Naive B cell (primary cell): ENCODE measurements at regions not wholly inside any gene's neighbourhood (a gene's known extent, or its start where the extent isn't known, plus 50 kb on each side); places are given as distances from the start of the nearest gene placed in this dataset.

ENCODE experiments used
- ATAC-seq, 2 donors: fragments of 150-1000 bp; cut with Tn5 transposase; 2 replicates each; pipeline ENCODE4 v1.10.0; 2021; ENCODE audit warnings: low read depth in 2 of 2, mild to moderate bottlenecking in 2 of 2, moderate library complexity in 2 of 2
- DNase-seq: peaks from one replicate; pipeline ENCODE4 v3.0.0; 2022
- H3K27ac Mint-ChIP-seq, 6 donors: one replicate each; pipeline ENCODE4 v1.8.0; 2020 to 2022; ENCODE audit warnings: mild to moderate bottlenecking in 6 of 6, mixed read lengths in 6 of 6, moderate library complexity in 5 of 6, inconsistent platforms in 2 of 6
- H3K27me3 Mint-ChIP-seq, 3 donors: one replicate each; pipeline ENCODE4 v1.8.0; 2021 to 2022; ENCODE audit warnings: mixed read lengths in 3 of 3, mild to moderate bottlenecking in 1 of 3
- H3K36me3 Mint-ChIP-seq, 2 donors: one replicate each; pipeline ENCODE4 v1.8.0; 2020 to 2022; ENCODE audit warnings: mixed read lengths in 2 of 2, inconsistent platforms in 1 of 2, mild to moderate bottlenecking in 1 of 2
- H3K4me1 Mint-ChIP-seq, 3 donors: one replicate each; pipeline ENCODE4 v1.8.0; 2020 to 2022; ENCODE audit warnings: mixed read lengths in 3 of 3, inconsistent platforms in 1 of 3, mild to moderate bottlenecking in 1 of 3, moderate library complexity in 1 of 3
- H3K4me3 Mint-ChIP-seq, 8 donors: one replicate each; pipeline ENCODE4 v1.8.0; 2020 to 2022; ENCODE audit warnings: mild to moderate bottlenecking in 8 of 8, mixed read lengths in 8 of 8, moderate library complexity in 8 of 8, inconsistent platforms in 2 of 8
- H3K9me3 Mint-ChIP-seq, 7 donors: one replicate each; pipeline ENCODE4 v1.8.0; 2020 to 2022; ENCODE audit warnings: mixed read lengths in 7 of 7, mild to moderate bottlenecking in 5 of 7, inconsistent platforms in 2 of 7, moderate library complexity in 1 of 7

- no peaks in the 10 kb centered on the region for H3K36me3 Mint-ChIP-seq
- no peak overlapping the region for H3K27ac Mint-ChIP-seq
- no peaks in the 10 kb centered on the region for H3K27me3 Mint-ChIP-seq
- DNase-seq (no peak), ATAC-seq (no peak)
- peaks cover 0 to 5% (median 4%) of the 10 kb centered on the region in 3 donors for H3K4me1 Mint-ChIP-seq
- H3K9me3 Mint-ChIP-seq = peaks cover 0 to 18% (median 4%) of the 10 kb centered on the region in 7 donors
- no peak overlapping the region for H3K4me3 Mint-ChIP-seq
Observed at GRCh38 chr5:179497636-179498340, 52.6 kb upstream of the RUFY1 start.

GRCh38 chr5:179495906-179496455 lies 54.4 kb upstream of the RUFY1 start:
- H3K9me3 Mint-ChIP-seq = peaks cover 0 to 9% (median 3%) of the 10 kb centered on the region in 7 donors
- H3K36me3 Mint-ChIP-seq = no peaks in the 10 kb centered on the region
- ATAC-seq = no peak
- no peak for DNase-seq
- peaks cover 0 to 5% (median 4%) of the 10 kb centered on the region in 3 donors for H3K4me1 Mint-ChIP-seq
- H3K27me3 Mint-ChIP-seq = no peaks in the 10 kb centered on the region
- peak overlapping the region in 1 of 6 donors; percentile 14 for H3K27ac Mint-ChIP-seq
- H3K4me3 Mint-ChIP-seq = no peak overlapping the region

- no peak for DNase-seq
- Mint-ChIP-seq H3K4me1 (peaks cover 0 to 5% (median 4%) of the 10 kb centered on the region in 3 donors), H3K36me3 (no peaks in the 10 kb centered on the region), H3K9me3 (no peaks in the 10 kb centered on the region), H3K4me3 (no peak overlapping the region), H3K27ac (peak overlapping the region in 2 of 6 donors; percentile 37 to 50), H3K27me3 (no peaks in the 10 kb centered on the region)
- ATAC-seq = no peak
Observed at GRCh38 chr5:179494774-179495526, 55.4 kb upstream of the RUFY1 start.

GRCh38 chr5:179488975-179489374 lies 61.4 kb upstream of the RUFY1 start:
- DNase-seq (no peak), ATAC-seq (no peak)
- H3K27me3 Mint-ChIP-seq = peaks cover 0 to 5% (median 4%) of the 10 kb centered on the region in 3 donors
- no peaks in the 10 kb centered on the region for H3K36me3 Mint-ChIP-seq
- H3K4me3 Mint-ChIP-seq = peak overlapping the region in 1 of 8 donors; percentile 5
- peaks cover 0 to 1% (median under 1%) of the 10 kb centered on the region in 3 donors for H3K4me1 Mint-ChIP-seq
- H3K9me3 Mint-ChIP-seq = no peaks in the 10 kb centered on the region
- peak overlapping the region in 1 of 6 donors; percentile 19 for H3K27ac Mint-ChIP-seq

- ATAC-seq (no peak), DNase-seq (no peak)
- no peak overlapping the region for H3K4me3 Mint-ChIP-seq
- H3K27ac Mint-ChIP-seq = peak overlapping the region in 1 of 6 donors; percentile 76
- no peaks in the 10 kb centered on the region for H3K36me3 Mint-ChIP-seq
- no peaks in the 10 kb centered on the region for H3K4me1 Mint-ChIP-seq
- H3K9me3 Mint-ChIP-seq = no peaks in the 10 kb centered on the region
- peaks cover 0 to 5% (median 4%) of the 10 kb centered on the region in 3 donors for H3K27me3 Mint-ChIP-seq
Observed at GRCh38 chr5:179488491-179488890, 61.9 kb upstream of the RUFY1 start.

GRCh38 chr5:179487145-179487544 lies 63.2 kb upstream of the RUFY1 start:
- H3K27me3 Mint-ChIP-seq = peaks cover 0 to 5% (median 4%) of the 10 kb centered on the region in 3 donors
- ATAC-seq (no peak), DNase-seq (no peak)
- no peak overlapping the region for H3K4me3 Mint-ChIP-seq
- H3K36me3 Mint-ChIP-seq = no peaks in the 10 kb centered on the region
- H3K9me3 Mint-ChIP-seq = no peaks in the 10 kb centered on the region
- H3K4me1 Mint-ChIP-seq = no peaks in the 10 kb centered on the region
- H3K27ac Mint-ChIP-seq = peak overlapping the region in 1 of 6 donors; percentile 76

GRCh38 chr5:179486596-179487051 lies 63.7 kb upstream of the RUFY1 start:
- ATAC-seq (no peak), DNase-seq (no peak)
- no peaks in the 10 kb centered on the region for H3K4me1 Mint-ChIP-seq
- H3K4me3 Mint-ChIP-seq = no peak overlapping the region
- H3K36me3 Mint-ChIP-seq = no peaks in the 10 kb centered on the region
- peaks cover 0 to 5% (median 4%) of the 10 kb centered on the region in 3 donors for H3K27me3 Mint-ChIP-seq
- H3K9me3 Mint-ChIP-seq = no peaks in the 10 kb centered on the region
- no peak overlapping the region for H3K27ac Mint-ChIP-seq

- Mint-ChIP-seq H3K4me3 (no peak overlapping the region), H3K4me1 (no peaks in the 10 kb centered on the region), H3K27ac (peak overlapping the region in 3 of 6 donors; percentile 47 to 61 (median 56)), H3K9me3 (peaks cover 0 to 1% (median 0%) of the 10 kb centered on the region in 7 donors), H3K36me3 (peaks cover 0 to 3% of the 10 kb centered on the region in 2 donors), H3K27me3 (peaks cover 0 to 5% (median 4%) of the 10 kb centered on the region in 3 donors)
- DNase-seq (no peak), ATAC-seq (no peak)
Observed at GRCh38 chr5:179485845-179486575, 64.3 kb upstream of the RUFY1 start.

- DNase-seq (no peak), ATAC-seq (no peak)
- H3K9me3 Mint-ChIP-seq = peaks cover 2 to 8% (median 4%) of the 10 kb centered on the region in 7 donors
- H3K27me3 Mint-ChIP-seq = peaks cover 0 to 5% (median 4%) of the 10 kb centered on the region in 3 donors
- H3K4me1 Mint-ChIP-seq = no peaks in the 10 kb centered on the region
- H3K36me3 Mint-ChIP-seq = peaks cover 0 to 14% of the 10 kb centered on the region in 2 donors
- H3K4me3 Mint-ChIP-seq = no peak overlapping the region
- H3K27ac Mint-ChIP-seq = no peak overlapping the region
Observed at GRCh38 chr5:179484761-179485160, 65.6 kb upstream of the RUFY1 start.

GRCh38 chr5:179484201-179484600 lies 66.2 kb upstream of the RUFY1 start:
- no peak overlapping the region for H3K27ac Mint-ChIP-seq
- H3K4me3 Mint-ChIP-seq = no peak overlapping the region
- no peak for DNase-seq
- no peaks in the 10 kb centered on the region for H3K4me1 Mint-ChIP-seq
- peaks cover 4 to 8% (median 5%) of the 10 kb centered on the region in 7 donors for H3K9me3 Mint-ChIP-seq
- peaks cover 0 to 5% (median 3%) of the 10 kb centered on the region in 3 donors for H3K27me3 Mint-ChIP-seq
- peaks cover 0 to 14% of the 10 kb centered on the region in 2 donors for H3K36me3 Mint-ChIP-seq
- ATAC-seq = no peak

- Mint-ChIP-seq H3K4me3 (no peak overlapping the region), H3K27ac (peak overlapping the region in 2 of 6 donors; percentile 39 to 51)
Observed at GRCh38 chr5:179478624-179479023, 71.7 kb upstream of the RUFY1 start.

GRCh38 chr5:179475208-179475751 lies 75.1 kb upstream of the RUFY1 start:
- no peak for DNase-seq
- peaks cover under 1 to 5% (median 2%) of the 10 kb centered on the region in 7 donors for H3K9me3 Mint-ChIP-seq

More at GRCh38 chr5:179478624-179479023, 71.7 kb upstream of the RUFY1 start:
- H3K27me3 Mint-ChIP-seq = peaks cover 8 to 36% (median 30%) of the 10 kb centered on the region in 3 donors
- DNase-seq (no peak), ATAC-seq (no peak)
- peaks cover 0 to 3% (median 0%) of the 10 kb centered on the region in 3 donors for H3K4me1 Mint-ChIP-seq
- H3K36me3 Mint-ChIP-seq = peaks cover 0 to 14% of the 10 kb centered on the region in 2 donors
- H3K9me3 Mint-ChIP-seq = peaks cover 4 to 8% (median 5%) of the 10 kb centered on the region in 7 donors

More at GRCh38 chr5:179475208-179475751, 75.1 kb upstream of the RUFY1 start:
- Mint-ChIP-seq H3K36me3 (peaks cover 0 to 3% of the 10 kb centered on the region in 2 donors), H3K4me1 (peaks cover 0 to 3% (median 2%) of the 10 kb centered on the region in 3 donors), H3K27ac (peak overlapping the region in 3 of 6 donors; percentile 17 to 77 (median 53)), H3K27me3 (peaks cover 8 to 36% (median 30%) of the 10 kb centered on the region in 3 donors), H3K4me3 (no peak overlapping the region)
- ATAC-seq = no peak
